Activated CD4-positive, alpha-beta memory T cell treated with anti-CD3 and anti-CD28 coated beads for 36 hours (primary cell): ENCODE measurements at regions not wholly inside any gene's neighbourhood (a gene's known extent, or its start where the extent isn't known, plus 50 kb on each side); places are given as distances from the start of the nearest gene placed in this dataset.

ENCODE experiments used
- CTCF ChIA-PET: fragments of 350-600 bp; sonication (Branson Sonifier 250); formaldehyde crosslinking; loops from one replicate; lab custom pipeline; 2021; ENCODE audit warnings: antibody characterized with exemption, inconsistent platforms; lab: Charles Lee
- POLR2A ChIA-PET: fragments of 350-600 bp; sonication (Branson Sonifier 250); formaldehyde crosslinking; loops from one replicate; lab custom pipeline; 2021; ENCODE audit warnings: antibody characterized with exemption; lab: Charles Lee
- DNase-seq: peaks from one replicate; pipeline ENCODE4 v3.0.0-alpha.2; 2020
- H3K27ac Mint-ChIP-seq: one replicate; pipeline ENCODE4 v1.8.0; 2021; ENCODE audit warnings: mixed read lengths
- H3K27me3 Mint-ChIP-seq: one replicate; pipeline ENCODE4 v1.8.0; 2021; ENCODE audit warnings: mixed read lengths
- H3K36me3 Mint-ChIP-seq: one replicate; pipeline ENCODE4 v1.8.0; 2021; ENCODE audit warnings: mixed read lengths
- H3K4me1 Mint-ChIP-seq: one replicate; pipeline ENCODE4 v1.8.0; 2021; ENCODE audit warnings: low read depth, mixed read lengths
- H3K4me3 Mint-ChIP-seq: one replicate; pipeline ENCODE4 v1.8.0; 2021; ENCODE audit warnings: mild to moderate bottlenecking, mixed read lengths
- H3K9me3 Mint-ChIP-seq: one replicate; pipeline ENCODE4 v1.8.0; 2021; ENCODE audit warnings: mixed read lengths
- intact Hi-C: fragments of 100-400 bp; cut with micrococcal nuclease; formaldehyde crosslinking; loops from one replicate; pipeline ENCODE4 v1.15.1; 2023
- microRNA-seq: library from miRNA; unstranded; fragments of <30 nt; microRNA quantifications from one replicate; pipeline ENCODE4 v1.2.0, GENCODE V29; 2022; ENCODE audit warnings: borderline number of aligned reads, borderline microRNAs expressed, borderline replicate concordance

- H3K9me3 Mint-ChIP-seq, result no peaks in the 10 kb centered on the region
- no peak overlapping the region for H3K27ac Mint-ChIP-seq
- intact Hi-C loops, result no loop called here
- ChIA-PET POLR2A (no interaction called here), CTCF (no interaction called here)
- no peaks in the 10 kb centered on the region for H3K27me3 Mint-ChIP-seq
- no peak overlapping the region for H3K4me3 Mint-ChIP-seq
- H3K4me1 Mint-ChIP-seq, result no peaks in the 10 kb centered on the region
- H3K36me3 Mint-ChIP-seq, result no peaks in the 10 kb centered on the region
- DNase-seq, result no peak
Measured at GRCh38 chr19:20252613-20253012, 85.6 kb downstream of the ZNF486 start.

GRCh38 chr19:20250627-20251026, 83.6 kb downstream of the ZNF486 start:
- Mint-ChIP-seq H3K36me3 (no peaks in the 10 kb centered on the region), H3K9me3 (no peaks in the 10 kb centered on the region), H3K4me1 (no peaks in the 10 kb centered on the region), H3K27ac (no peak overlapping the region), H3K27me3 (no peaks in the 10 kb centered on the region), H3K4me3 (no peak overlapping the region)
- DNase-seq, result no peak
- intact Hi-C loops, result no loop called here
- CTCF ChIA-PET, result no interaction called here
- POLR2A ChIA-PET, result no interaction called here

GRCh38 chr19:20250121-20250520, 83.1 kb downstream of the ZNF486 start:
- Mint-ChIP-seq H3K36me3 (no peaks in the 10 kb centered on the region), H3K27me3 (no peaks in the 10 kb centered on the region), H3K4me3 (no peak overlapping the region), H3K27ac (no peak overlapping the region), H3K4me1 (no peaks in the 10 kb centered on the region), H3K9me3 (no peaks in the 10 kb centered on the region)
- POLR2A ChIA-PET, result no interaction called here
- CTCF ChIA-PET, result no interaction called here
- intact Hi-C loops, result no loop called here
- DNase-seq, result no peak

Small RNA genes in the stretch of these regions (microRNA-seq; reads per million reads assigned to microRNA genes)
- 18.9 reads per million, percentile 43 among the genes with 10 or more reads in this experiment for gene MIR1270
